NCI-H524 (cell line): ENCODE measurements at regions not wholly inside any gene's neighbourhood (a gene's known extent, or its start where the extent isn't known, plus 50 kb on each side); places are given as distances from the start of the nearest gene placed in this dataset.

ENCODE experiments used
- DNase-seq, 2 experiments: peaks; one replicate each; lab custom pipeline; 2025; lab: John Stamatoyannopoulos, UW

- DNase-seq: no peak
Measured at GRCh38 chr2:134078354-134078753, 175.5 kb upstream of the MGAT5 start.

GRCh38 chr2:134079373-134079772, 174.5 kb upstream of the MGAT5 start:
- no peak for DNase-seq

GRCh38 chr2:134080386-134081089, 173.3 kb upstream of the MGAT5 start:
- DNase-seq: peak in 1 of 2 experiments; percentile 3

GRCh38 chr2:134081238-134081938, 172.5 kb upstream of the MGAT5 start:
- DNase-seq: no peak

GRCh38 chr2:134083548-134083947, 170.3 kb upstream of the MGAT5 start:
- DNase-seq: no peak

- no peak for DNase-seq
Measured at GRCh38 chr2:134086594-134087219, 167.2 kb upstream of the MGAT5 start.

- DNase-seq: no peak
Measured at GRCh38 chr2:134087371-134087921, 166.4 kb upstream of the MGAT5 start.

DNA sequence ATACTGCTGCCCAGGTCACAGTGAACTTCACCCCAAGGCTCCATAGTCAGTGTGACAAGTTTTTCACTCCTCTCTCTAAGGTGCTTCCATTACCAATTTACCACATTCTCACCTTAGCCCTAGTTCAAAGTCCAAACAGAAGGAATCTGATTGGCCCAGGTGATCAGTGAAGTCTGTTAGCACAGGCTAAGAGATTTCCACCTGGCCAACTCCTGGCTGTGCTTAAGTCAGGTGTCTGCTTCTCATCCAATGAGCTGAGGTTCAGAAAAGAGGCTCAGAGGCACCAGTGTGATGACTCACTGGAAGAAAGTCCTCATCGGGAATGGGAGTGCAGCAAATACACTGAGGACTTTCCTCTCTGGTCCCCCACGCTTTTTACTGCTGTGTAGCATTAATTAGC, 164.4 kb upstream of the MGAT5 start:
- DNase-seq: no peak

DNA sequence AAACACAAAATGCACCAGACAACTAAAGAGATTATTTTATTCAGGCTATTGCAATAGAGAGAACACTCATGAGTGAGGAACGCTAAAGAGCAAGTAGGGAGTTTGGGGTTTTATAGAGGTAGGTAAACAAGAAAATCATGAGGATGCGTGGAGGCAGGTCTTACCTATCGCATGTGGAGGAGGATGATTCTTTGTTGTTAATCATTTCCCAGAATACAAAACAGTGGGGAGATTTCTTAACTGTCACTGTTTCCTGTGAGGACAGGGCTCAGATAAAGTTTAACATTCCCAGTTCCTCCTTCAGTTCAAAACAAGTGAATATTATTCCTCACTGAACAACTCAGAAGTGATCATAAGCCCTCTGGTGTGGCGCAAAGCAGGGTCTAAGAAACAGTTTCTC, 156.1 kb upstream of the MGAT5 start:
- DNase-seq: no peak

GRCh38 chr2:134098321-134098720, 155.6 kb upstream of the MGAT5 start:
- no peak for DNase-seq

GRCh38 chr2:134099273-134099672, 154.6 kb upstream of the MGAT5 start:
- no peak for DNase-seq

DNA sequence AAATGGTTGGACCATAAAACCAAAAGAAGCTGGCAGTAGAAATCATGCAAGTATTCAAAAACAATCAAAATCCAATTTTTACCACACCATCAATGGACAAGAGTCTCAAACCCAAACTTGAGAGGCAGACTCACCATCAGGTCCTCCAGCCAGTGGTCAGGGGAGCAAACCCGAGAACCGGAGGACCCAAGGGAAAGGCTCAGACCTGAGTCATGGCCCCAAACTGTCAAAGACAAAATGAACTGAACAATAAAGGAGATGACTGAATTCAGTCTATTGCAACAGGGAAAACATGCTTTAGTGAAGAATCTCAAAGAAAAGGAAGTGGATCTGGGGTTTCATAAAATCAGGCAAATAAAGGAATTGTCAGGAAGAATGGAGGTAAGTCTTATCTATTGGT, 150.7 kb upstream of the MGAT5 start:
- no peak for DNase-seq

DNA sequence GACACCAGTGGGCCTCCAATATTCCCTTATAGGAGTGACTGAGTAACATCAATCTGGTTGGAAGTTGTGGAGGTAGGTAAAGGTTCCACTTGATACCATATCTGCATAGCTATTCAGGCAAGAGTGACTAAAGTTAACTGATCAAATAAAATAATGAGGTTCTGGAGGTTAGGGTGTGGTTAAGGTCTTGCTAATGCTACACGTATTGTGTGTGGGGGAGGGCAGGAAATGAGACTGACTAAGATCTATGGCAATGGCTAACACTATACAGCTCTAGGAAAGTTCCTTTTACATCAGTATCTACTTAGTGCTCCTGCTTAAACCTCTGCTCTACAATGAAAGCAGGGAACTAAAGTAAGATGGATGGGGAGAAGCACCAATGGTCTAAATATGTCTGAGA, 149.1 kb upstream of the MGAT5 start:
- no peak for DNase-seq

DNA sequence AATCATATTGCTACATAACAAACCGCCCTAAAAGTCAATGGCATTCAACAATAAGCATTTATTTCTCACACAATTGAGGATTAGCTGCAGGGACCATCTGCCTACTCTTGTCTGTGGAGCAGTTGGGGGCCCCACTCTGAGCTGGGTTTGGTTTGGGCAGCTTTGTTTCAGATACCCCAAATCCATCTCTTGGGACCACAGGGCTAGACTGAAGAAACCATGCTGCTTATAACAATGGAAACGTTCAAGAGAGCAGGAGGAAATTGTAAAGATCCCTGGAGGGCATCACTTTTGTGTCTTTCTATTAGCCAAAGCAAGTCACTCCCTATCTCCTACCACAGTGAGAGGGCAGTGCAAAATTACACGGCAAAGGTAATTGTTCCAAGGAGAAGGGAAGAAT, 146.5 kb upstream of the MGAT5 start:
- DNase-seq: peak; percentile 65 to 80

DNA sequence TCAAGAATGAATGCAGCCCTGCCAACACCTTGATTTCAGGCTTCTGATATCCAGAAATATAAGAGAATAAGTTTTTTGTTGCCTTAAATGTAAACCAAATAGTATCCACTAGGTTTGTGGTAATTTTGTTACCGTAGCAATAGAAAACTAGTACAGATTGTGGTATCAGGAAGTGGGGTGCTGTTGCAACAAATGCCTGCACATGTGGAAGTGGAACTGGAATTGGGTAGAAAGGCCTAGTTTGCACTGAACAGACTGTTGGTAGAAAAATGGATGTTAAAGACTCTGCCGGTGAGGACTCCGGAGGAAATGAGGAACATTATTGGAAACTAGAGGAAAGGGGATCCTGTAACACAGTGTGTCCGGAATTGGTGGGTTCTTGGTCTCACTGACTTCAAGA, 145.8 kb upstream of the MGAT5 start:
- DNase-seq: no peak

GRCh38 chr2:134109246-134109645, 144.6 kb upstream of the MGAT5 start:
- no peak for DNase-seq

- DNase-seq: no peak
Measured at GRCh38 chr2:134109725-134110124, 144.1 kb upstream of the MGAT5 start.

DNA sequence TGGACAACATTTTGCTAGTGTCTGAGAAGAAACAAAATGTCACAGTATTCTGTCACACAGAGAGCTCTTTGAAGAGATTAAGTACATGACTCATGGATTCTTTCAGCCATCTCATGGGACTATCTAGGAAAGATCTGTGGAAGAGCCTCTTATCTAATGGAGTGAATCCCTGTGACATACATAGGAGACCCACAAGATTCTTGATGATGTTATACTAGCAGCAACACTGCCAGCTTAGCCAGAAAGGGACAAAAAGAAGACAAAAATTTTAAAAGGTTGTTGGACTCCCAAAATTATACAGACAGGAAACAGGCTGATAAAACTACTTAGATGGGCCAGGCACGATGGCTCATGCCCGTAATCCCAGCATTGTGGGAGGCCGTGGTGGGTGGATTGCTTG, 143.3 kb upstream of the MGAT5 start:
- peak in 1 of 2 experiments; percentile 3 for DNase-seq

- peak in 1 of 2 experiments; percentile 3 for DNase-seq
Measured at GRCh38 chr2:134117676-134118075, 136.2 kb upstream of the MGAT5 start.

DNA sequence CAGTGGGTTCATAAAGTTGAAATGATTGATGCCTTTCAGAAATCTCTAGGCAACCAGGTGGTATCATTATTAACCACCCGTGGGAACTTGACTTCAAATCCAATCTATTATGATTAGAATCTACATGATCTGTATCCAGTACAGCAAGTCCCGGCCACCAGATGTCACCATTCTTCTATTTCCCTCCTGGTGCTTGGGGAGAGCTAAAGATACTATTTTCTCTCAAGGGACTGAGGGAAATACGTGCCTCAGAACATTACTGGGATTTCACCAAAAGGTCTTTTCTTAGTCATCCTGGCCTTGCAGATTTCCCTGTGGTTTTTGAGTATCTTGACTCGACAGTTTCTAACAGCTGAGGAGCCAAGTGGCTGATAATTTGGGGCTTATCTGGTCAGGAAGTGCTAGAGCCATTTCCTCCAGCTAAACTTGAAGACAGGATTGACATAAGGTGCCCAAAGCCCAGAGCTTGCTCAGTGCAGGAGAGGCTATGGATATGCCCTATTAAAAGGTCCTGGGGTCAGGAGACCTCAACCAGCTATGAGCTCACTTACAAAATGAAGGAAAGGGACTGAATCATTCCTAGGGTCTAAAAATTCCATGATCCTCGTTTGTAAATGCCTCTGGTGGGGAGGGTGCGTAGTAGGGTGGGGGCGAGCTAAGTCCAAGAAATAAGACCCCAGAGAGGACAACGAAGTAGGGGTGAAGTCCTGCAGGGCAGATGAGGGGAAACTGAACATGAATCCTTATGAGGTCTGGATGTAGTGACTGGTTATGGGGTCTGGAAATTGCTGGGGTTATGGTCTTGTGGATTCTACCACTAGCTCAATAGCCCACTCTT, 135.4 kb upstream of the MGAT5 start:
- DNase-seq: peak; percentile 77 to 91

DNA sequence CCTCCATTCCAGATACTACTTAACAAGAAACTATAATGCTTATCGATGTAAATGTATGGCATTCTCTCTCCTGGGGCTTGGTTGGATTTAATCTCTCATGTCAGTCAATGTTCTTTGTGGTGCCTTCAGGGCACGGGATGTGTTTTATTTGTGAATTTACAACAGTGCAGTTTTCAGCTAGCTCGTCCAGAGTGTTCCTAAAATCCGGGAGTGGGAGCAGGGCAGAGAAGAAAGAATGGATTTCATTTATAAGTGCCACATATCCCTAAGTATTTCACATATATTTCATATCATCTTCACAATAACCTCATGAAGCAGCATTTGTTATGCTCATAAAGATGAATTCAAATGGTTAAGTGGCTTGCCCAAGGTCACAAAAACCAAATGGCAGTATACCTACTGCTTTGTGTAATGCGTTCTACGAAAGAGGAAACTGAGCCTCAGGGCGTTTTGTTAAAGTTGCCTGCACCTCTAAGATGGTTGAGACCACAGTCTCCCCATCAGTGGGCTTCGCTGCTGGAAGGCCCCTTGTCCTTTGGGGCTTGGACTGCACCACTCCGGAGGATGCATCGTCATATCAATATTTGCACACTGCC, 134.7 kb upstream of the MGAT5 start:
- no peak for DNase-seq
